Parathyroid adenoma (tissue), 2 donors: ENCODE measurements at regions not wholly inside any gene's neighbourhood (a gene's known extent, or its start where the extent isn't known, plus 50 kb on each side); places are given as distances from the start of the nearest gene placed in this dataset.

Source experiments
- H2AFZ ChIP-seq: fragments of 300-600 bp; sonication (generic); one replicate; pipeline ENCODE4 v1.7.0; 2017; ENCODE audit warnings: antibody characterized with exemption, mild to moderate bottlenecking
- H3K27ac ChIP-seq: fragments of 300-600 bp; sonication (generic); one replicate; pipeline ENCODE4 v1.7.0; 2017
- H3K27me3 ChIP-seq: fragments of 300-600 bp; sonication (generic); one replicate; pipeline ENCODE4 v1.7.0; 2017; ENCODE audit warnings: low read length; ENCODE audit not compliant: control insufficient read depth, insufficient read depth
- H3K36me3 ChIP-seq: fragments of 300-600 bp; sonication (generic); one replicate; pipeline ENCODE4 v1.7.0; 2017; ENCODE audit warnings: low read length; ENCODE audit not compliant: control insufficient read depth, insufficient read depth
- H3K4me1 ChIP-seq: fragments of 300-600 bp; sonication (generic); one replicate; pipeline ENCODE4 v1.7.0; 2017; ENCODE audit warnings: control low read depth
- H3K4me2 ChIP-seq: fragments of 300-600 bp; sonication (generic); one replicate; pipeline ENCODE4 v1.7.0; 2017; ENCODE audit warnings: low read length
- H3K4me3 ChIP-seq: fragments of 300-600 bp; sonication (generic); one replicate; pipeline ENCODE4 v1.7.0; 2017; ENCODE audit warnings: low read depth, low read length
- H3K79me2 ChIP-seq: fragments of 300-600 bp; sonication (generic); one replicate; pipeline ENCODE4 v1.7.0; 2017; ENCODE audit warnings: control low read depth
- H3K9ac ChIP-seq: fragments of 300-600 bp; sonication (generic); one replicate; pipeline ENCODE4 v1.7.0; 2017; ENCODE audit warnings: mild to moderate bottlenecking
- H3K9me3 ChIP-seq: fragments of 300-600 bp; sonication (generic); one replicate; pipeline ENCODE4 v1.7.0; 2017; ENCODE audit warnings: low read length; ENCODE audit not compliant: control insufficient read depth
- CTCF ChIP-seq: fragments of 300-600 bp; sonication (generic); IDR thresholded peaks from one replicate; pipeline ENCODE4 v1.7.0; 2017; ENCODE audit warnings: antibody characterized with exemption, mild to moderate bottlenecking
- donor health status: primary hyperparathyroidism.

- H3K4me1 ChIP-seq: no peaks in the 10 kb centered on the region
- H3K4me3 ChIP-seq: no peak overlapping the region
- H2AFZ ChIP-seq: no peak overlapping the region
- no peaks in the 10 kb centered on the region for H3K27me3 ChIP-seq
- no peaks in the 10 kb centered on the region for H3K9me3 ChIP-seq
- no peak overlapping the region for H3K27ac ChIP-seq
- TF ChIP-seq CTCF: no peak
- no peaks in the 10 kb centered on the region for H3K79me2 ChIP-seq
- H3K36me3 ChIP-seq: no peaks in the 10 kb centered on the region
- H3K4me2 ChIP-seq: no peak overlapping the region
- no peak overlapping the region for H3K9ac ChIP-seq
Measured at GRCh38 chr5:124457101-124457500, 289.3 kb downstream of the ZNF608 start.

GRCh38 chr5:124456249-124456648 lies 290.2 kb downstream of the ZNF608 start:
- H2AFZ ChIP-seq: no peak overlapping the region
- H3K79me2 ChIP-seq: no peaks in the 10 kb centered on the region
- H3K4me3 ChIP-seq: no peak overlapping the region
- no peaks in the 10 kb centered on the region for H3K4me1 ChIP-seq
- H3K27ac ChIP-seq: no peak overlapping the region
- H3K36me3 ChIP-seq: no peaks in the 10 kb centered on the region
- no peaks in the 10 kb centered on the region for H3K9me3 ChIP-seq
- no peaks in the 10 kb centered on the region for H3K27me3 ChIP-seq
- no peak overlapping the region for H3K9ac ChIP-seq
- no peak for TF ChIP-seq CTCF
- H3K4me2 ChIP-seq: no peak overlapping the region

GRCh38 chr5:124454081-124454480 lies 292.4 kb downstream of the ZNF608 start:
- Histone ChIP-seq H3K79me2 (no peaks in the 10 kb centered on the region), H3K36me3 (no peaks in the 10 kb centered on the region), H3K27me3 (no peaks in the 10 kb centered on the region), H3K9ac (no peak overlapping the region), H3K4me3 (no peak overlapping the region), H3K27ac (no peak overlapping the region), H3K9me3 (no peaks in the 10 kb centered on the region), H3K4me2 (no peak overlapping the region), H2AFZ (no peak overlapping the region), H3K4me1 (no peaks in the 10 kb centered on the region)
- TF ChIP-seq CTCF: no peak

GRCh38 chr5:124453221-124454051 lies 293.0 kb downstream of the ZNF608 start:
- no peak overlapping the region for H3K4me2 ChIP-seq
- H3K27ac ChIP-seq: no peak overlapping the region
- no peaks in the 10 kb centered on the region for H3K79me2 ChIP-seq
- H3K9me3 ChIP-seq: no peaks in the 10 kb centered on the region
- no peak overlapping the region for H3K4me3 ChIP-seq
- no peaks in the 10 kb centered on the region for H3K4me1 ChIP-seq
- no peaks in the 10 kb centered on the region for H3K36me3 ChIP-seq
- no peaks in the 10 kb centered on the region for H3K27me3 ChIP-seq
- no peak for TF ChIP-seq CTCF
- no peak overlapping the region for H2AFZ ChIP-seq
- no peak overlapping the region for H3K9ac ChIP-seq

GRCh38 chr5:124452412-124452811 lies 294.0 kb downstream of the ZNF608 start:
- no peaks in the 10 kb centered on the region for H3K36me3 ChIP-seq
- no peak overlapping the region for H3K27ac ChIP-seq
- no peak overlapping the region for H2AFZ ChIP-seq
- no peaks in the 10 kb centered on the region for H3K27me3 ChIP-seq
- no peak overlapping the region for H3K9ac ChIP-seq
- no peaks in the 10 kb centered on the region for H3K9me3 ChIP-seq
- H3K4me1 ChIP-seq: no peaks in the 10 kb centered on the region
- H3K4me3 ChIP-seq: no peak overlapping the region
- no peak overlapping the region for H3K4me2 ChIP-seq
- no peaks in the 10 kb centered on the region for H3K79me2 ChIP-seq
- no peak for TF ChIP-seq CTCF
